Upper lobe of left lung (tissue), 6 donors: ENCODE measurements at regions not wholly inside any gene's neighbourhood (a gene's known extent, or its start where the extent isn't known, plus 50 kb on each side); places are given as distances from the start of the nearest gene placed in this dataset.
A peak's percentile ranks its signal among the peaks of the same experiment; 100 is the strongest.

ENCODE experiments used
- ATAC-seq, 2 donors: fragments of 200-7000 bp; cut with Tn5 transposase; one replicate each; pipeline ENCODE4 v1.9.1; 2022; ENCODE audit warnings: mild to moderate bottlenecking in 2 of 2, moderate library complexity in 2 of 2; ENCODE audit not compliant: low FRiP score in 2 of 2
- DNase-seq, 2 donors: peaks; one replicate each; pipeline ENCODE4 v3.0.0-alpha.2; 2019 to 2020
- H3K27ac ChIP-seq, 4 donors: fragments of 200-600 bp; sonication (generic); one replicate each; pipeline ENCODE4 v1.5.1; 2016 to 2019
- H3K27me3 ChIP-seq, 4 donors: fragments of 200-600 bp; sonication (generic); one replicate each; pipeline ENCODE4 v1.5.1; 2017 to 2019
- H3K36me3 ChIP-seq, 4 donors: fragments of 200-600 bp; sonication (generic); one replicate each; pipeline ENCODE4 v1.5.1; 2016 to 2019
- H3K4me1 ChIP-seq, 4 donors: fragments of 200-600 bp; sonication (generic); one replicate each; pipeline ENCODE4 v1.5.1; 2018 to 2019
- H3K4me3 ChIP-seq, 4 donors: fragments of 200-600 bp; sonication (generic); one replicate each; pipeline ENCODE4 v1.5.1; 2017 to 2019; ENCODE audit warnings: mild to moderate bottlenecking in 2 of 4, moderate library complexity in 1 of 4
- H3K9me3 ChIP-seq, 4 donors: fragments of 200-600 bp; sonication (generic); one replicate each; pipeline ENCODE4 v1.5.1; 2018 to 2019
- EP300 ChIP-seq, 4 donors: sonication (generic); formaldehyde crosslinking; IDR thresholded peaks; one replicate each; pipeline ENCODE4 v1.5.1; 2017; ENCODE audit warnings: antibody characterized with exemption in 4 of 4, control low read depth in 2 of 4
- POLR2A ChIP-seq, 4 donors: fragments of 450-650 bp; IDR thresholded peaks; one replicate each; pipeline ENCODE4 v1.5.1; 2016 to 2017; ENCODE audit warnings: antibody characterized with exemption in 4 of 4, mild to moderate bottlenecking in 2 of 4
- POLR2AphosphoS5 ChIP-seq, 2 donors: sonication (generic); formaldehyde crosslinking; IDR thresholded peaks; one replicate each; pipeline ENCODE4 v1.5.1; 2017; ENCODE audit warnings: antibody characterized with exemption in 2 of 2
- WGBS, 2 donors: methylation state at CpG; one replicate each; pipeline ENCODE4 v1.1.5; 2017 to 2018; 5-methylcytosine and 5-hydroxymethylcytosine counted together
- TF ChIP-seq, protein P1 (sequence below), 6 experiments: fragments of 450-650 bp in 4 of 6; fragments of 200-600 bp in 2 of 6; sonication (generic) in 2 of 6; IDR thresholded peaks; one replicate each; pipeline ENCODE4 v1.5.1; 2016 to 2019; ENCODE audit warnings: antibody characterized with exemption in 6 of 6
- donor health status: DM: no; HTN: no; CAD: no; lungs with moderate emphysema.
- donor health status: DM: no; HTN: yes; CAD: no; lungs with severe emphysema.

DNA sequence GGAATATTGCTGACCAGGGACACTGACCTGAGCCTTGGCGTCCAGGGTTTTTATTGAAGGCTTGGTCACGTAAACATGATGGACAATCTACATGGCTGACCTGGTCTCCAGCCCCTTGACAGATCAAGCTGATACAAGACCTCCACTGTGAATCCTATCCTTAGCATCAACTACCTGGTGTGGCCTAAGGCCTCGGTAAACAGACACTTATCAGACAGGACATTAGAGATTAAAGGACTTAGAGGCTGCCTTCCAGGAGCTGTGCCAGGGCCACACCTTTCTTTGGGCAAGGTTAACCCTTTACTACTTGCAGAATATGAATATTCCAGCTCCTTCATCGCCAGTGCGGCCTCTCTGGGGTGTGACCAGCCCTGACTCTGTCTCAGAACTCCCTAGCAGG, 104.9 kb upstream of the FOXA2 start:
- DNase-seq (no peak), ATAC-seq (no peak)
- Histone ChIP-seq H3K9me3 (no peaks in the 10 kb centered on the region), H3K36me3 (no peaks in the 10 kb centered on the region), H3K4me3 (no peak overlapping the region), H3K4me1 (peaks cover 6 to 44% (median 17%) of the 10 kb centered on the region in 4 donors), H3K27me3 (no peaks in the 10 kb centered on the region), H3K27ac (no peak overlapping the region)
- TF ChIP-seq EP300 (IDR thresholded peaks at IDR 0.05) (no peak), POLR2AphosphoS5 (IDR thresholded peaks at IDR 0.05) (no peak), POLR2A (IDR thresholded peaks at IDR 0.05) (no peak)
- TF ChIP-seq, protein P1, sequence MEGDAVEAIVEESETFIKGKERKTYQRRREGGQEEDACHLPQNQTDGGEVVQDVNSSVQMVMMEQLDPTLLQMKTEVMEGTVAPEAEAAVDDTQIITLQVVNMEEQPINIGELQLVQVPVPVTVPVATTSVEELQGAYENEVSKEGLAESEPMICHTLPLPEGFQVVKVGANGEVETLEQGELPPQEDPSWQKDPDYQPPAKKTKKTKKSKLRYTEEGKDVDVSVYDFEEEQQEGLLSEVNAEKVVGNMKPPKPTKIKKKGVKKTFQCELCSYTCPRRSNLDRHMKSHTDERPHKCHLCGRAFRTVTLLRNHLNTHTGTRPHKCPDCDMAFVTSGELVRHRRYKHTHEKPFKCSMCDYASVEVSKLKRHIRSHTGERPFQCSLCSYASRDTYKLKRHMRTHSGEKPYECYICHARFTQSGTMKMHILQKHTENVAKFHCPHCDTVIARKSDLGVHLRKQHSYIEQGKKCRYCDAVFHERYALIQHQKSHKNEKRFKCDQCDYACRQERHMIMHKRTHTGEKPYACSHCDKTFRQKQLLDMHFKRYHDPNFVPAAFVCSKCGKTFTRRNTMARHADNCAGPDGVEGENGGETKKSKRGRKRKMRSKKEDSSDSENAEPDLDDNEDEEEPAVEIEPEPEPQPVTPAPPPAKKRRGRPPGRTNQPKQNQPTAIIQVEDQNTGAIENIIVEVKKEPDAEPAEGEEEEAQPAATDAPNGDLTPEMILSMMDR (IDR thresholded peaks at IDR 0.05), result no peak
- 82 to 88% methylated on average over 3 to 5 of the region's 5 CpGs for WGBS, 2 donors

DNA sequence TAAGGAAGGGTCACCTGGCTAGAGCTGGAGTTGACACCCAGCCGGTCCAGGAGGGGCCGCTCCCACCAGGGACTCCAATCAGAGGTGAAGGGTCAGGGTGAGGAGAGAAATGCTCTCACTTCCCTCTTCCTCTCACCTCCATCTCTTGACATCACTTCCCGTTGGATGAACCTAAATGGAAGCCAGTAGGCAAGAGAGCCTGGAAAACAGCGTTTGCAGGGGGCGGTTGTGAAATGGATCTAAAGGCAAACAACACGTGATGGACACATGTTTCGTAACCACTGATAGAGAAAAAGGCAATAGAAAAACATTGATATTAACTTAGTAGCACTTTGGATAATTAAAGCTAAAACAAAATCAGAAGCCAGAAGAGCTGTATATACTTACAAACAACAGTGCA, 105.6 kb upstream of the FOXA2 start:
- Histone ChIP-seq H3K4me1 (peaks cover 6 to 37% (median 15%) of the 10 kb centered on the region in 4 donors), H3K4me3 (no peak overlapping the region), H3K9me3 (no peaks in the 10 kb centered on the region), H3K36me3 (no peaks in the 10 kb centered on the region), H3K27ac (no peak overlapping the region), H3K27me3 (no peaks in the 10 kb centered on the region)
- 84 to 91% methylated on average over 7 of the region's 7 CpGs for WGBS, 2 donors
- ATAC-seq (no peak), DNase-seq (no peak)
- TF ChIP-seq EP300 (IDR thresholded peaks at IDR 0.05), result no peak
- TF ChIP-seq POLR2A (IDR thresholded peaks at IDR 0.05), result no peak
- TF ChIP-seq, protein P1 (IDR thresholded peaks at IDR 0.05), result no peak
- no peak for TF ChIP-seq POLR2AphosphoS5 (IDR thresholded peaks at IDR 0.05)

DNA sequence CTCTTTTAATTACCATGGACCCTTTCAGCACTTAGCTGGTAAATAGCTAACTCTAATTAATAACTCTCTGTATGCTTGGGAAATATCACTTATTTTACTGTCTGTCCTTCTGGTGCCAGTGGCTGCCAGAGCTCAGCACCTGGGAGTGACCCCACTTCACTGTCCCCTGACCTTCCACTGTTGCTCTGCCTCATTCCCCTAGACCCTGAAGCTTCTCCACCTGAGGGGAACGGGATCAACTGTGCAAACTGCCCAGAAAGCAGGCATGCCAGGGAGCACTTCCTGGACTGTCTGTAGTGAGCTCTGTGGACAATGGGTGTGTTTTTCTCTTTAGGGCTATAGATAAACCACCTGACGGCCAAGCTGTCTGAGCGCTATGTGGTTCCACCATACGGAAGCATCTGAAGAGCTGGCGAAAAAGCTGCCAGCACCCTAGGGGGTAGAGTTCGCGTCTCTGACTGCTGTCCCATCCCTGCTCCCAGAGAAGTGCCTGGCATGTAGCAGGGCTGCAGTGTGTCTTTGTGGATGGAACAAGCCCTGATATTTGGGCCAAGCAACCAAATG, 106.3 kb upstream of the FOXA2 start:
- H3K27ac ChIP-seq, result no peak overlapping the region
- 51 to 58% methylated on average over 7 of the region's 7 CpGs for WGBS, 2 donors
- H3K27me3 ChIP-seq, result no peaks in the 10 kb centered on the region
- H3K4me3 ChIP-seq, result no peak overlapping the region
- peaks cover 6 to 30% (median 15%) of the 10 kb centered on the region in 4 donors for H3K4me1 ChIP-seq
- ATAC-seq (no peak), DNase-seq (no peak)
- H3K9me3 ChIP-seq, result no peaks in the 10 kb centered on the region
- no peaks in the 10 kb centered on the region for H3K36me3 ChIP-seq
- TF ChIP-seq, protein P1 (IDR thresholded peaks at IDR 0.05), result no peak
- TF ChIP-seq POLR2A (IDR thresholded peaks at IDR 0.05) (no peak), POLR2AphosphoS5 (IDR thresholded peaks at IDR 0.05) (no peak), EP300 (IDR thresholded peaks at IDR 0.05) (no peak)

DNA sequence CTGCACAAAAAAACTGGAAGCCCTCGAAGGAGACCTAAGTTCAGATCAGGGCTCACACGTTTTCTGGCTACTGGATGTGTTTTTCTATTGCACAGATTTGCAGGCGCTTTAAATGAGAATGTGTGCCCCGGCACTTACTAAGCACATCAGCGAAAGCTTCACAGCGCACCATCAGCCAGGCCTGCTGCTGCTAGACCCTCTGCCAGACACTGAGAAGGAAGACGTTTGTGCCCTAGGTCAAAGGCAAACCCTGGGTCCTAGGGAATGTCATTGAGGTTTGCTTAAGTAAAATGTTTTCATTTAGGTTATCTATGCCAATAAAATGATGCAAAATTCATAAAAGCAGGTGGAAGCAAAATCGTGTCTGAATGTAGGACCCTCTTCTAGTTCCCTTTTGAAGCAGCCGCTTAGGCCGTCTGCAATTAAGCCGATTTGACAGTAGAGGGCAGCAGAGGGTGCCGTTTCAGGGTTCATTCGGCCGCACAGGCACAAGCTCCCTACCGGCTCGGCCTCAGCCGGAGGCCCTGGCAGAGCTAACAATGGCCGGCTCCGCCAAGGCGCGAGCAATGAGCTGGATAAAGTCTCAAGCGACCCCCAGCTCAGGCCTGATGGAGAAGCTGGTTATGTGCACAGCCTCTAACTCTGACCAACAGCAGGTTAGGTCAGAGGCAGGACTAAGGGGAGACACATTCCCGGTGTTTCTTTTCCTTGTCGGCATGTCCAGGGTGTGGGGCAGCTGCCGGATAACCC, 107.2 kb upstream of the FOXA2 start:
- Histone ChIP-seq H3K4me3 (no peak overlapping the region), H3K9me3 (no peaks in the 10 kb centered on the region), H3K4me1 (peaks cover 5 to 23% (median 10%) of the 10 kb centered on the region in 4 donors), H3K36me3 (no peaks in the 10 kb centered on the region), H3K27ac (peak overlapping the region; percentile 35 to 59 (median 45)), H3K27me3 (no peaks in the 10 kb centered on the region)
- ATAC-seq, result peak; percentile 88 to 94
- TF ChIP-seq POLR2AphosphoS5 (IDR thresholded peaks at IDR 0.05) (peak in 1 of 2 donors; percentile 29), POLR2A (IDR thresholded peaks at IDR 0.05) (no peak), EP300 (IDR thresholded peaks at IDR 0.05) (no peak)
- TF ChIP-seq, protein P1 (IDR thresholded peaks at IDR 0.05), result peak; percentile 85 to 94 (median 94)
- 24 to 28% methylated on average over 24 to 25 of the region's 25 CpGs for WGBS, 2 donors
- DNase-seq, result peak; percentile 79 to 83
